Right lung (tissue), 2 donors: ENCODE measurements at regions not wholly inside any gene's neighbourhood (a gene's known extent, or its start where the extent isn't known, plus 50 kb on each side); places are given as distances from the start of the nearest gene placed in this dataset.
"Not testable (repeated sequence)": the region's sequence is repeated elsewhere in the genome, so short reads cannot be mapped to it uniquely, and the experiment has no call there.

Source experiments
- DNase-seq, 2 donors: peaks; one replicate each; pipeline ENCODE4 v3.0.0-alpha.2; 2013

DNA sequence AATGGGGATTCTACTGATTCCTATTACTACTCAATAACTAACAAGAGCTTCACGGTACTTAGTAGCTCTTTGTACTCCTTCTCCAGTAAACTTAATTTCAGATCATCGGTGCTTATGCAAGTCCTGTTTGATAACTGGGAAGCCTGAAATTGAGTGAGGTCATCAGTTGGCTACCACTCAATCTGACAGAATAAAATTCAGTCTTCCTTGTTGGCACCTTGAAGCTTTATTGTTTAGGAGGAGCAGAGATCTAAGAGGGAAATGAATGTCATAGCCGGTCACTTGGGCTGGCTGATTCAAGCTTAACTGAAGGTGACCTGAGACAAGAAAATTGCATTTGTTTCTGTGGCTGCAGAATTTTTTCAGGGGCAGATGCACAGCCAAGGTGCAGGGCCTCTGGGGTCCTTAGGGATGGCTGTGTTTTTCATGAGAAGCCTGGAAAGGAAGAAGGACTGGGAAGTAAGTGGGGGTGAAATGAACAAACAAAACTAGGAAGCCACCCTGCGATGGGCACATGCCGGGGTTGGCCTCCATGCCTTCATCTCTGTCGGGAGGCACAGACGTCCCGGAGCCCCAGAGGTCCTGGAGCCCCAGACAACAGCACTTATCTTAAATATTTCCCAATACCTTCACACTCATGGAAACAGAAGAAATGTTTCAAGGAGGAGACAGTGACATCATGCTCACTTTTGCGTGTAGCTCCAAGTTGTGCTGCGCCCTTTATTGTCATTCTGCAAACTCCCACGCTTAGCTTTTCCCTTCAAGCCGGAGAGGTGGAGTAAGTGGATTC is 85.0 kb upstream of the KIF5B start:
- DNase-seq, result no peak

DNA sequence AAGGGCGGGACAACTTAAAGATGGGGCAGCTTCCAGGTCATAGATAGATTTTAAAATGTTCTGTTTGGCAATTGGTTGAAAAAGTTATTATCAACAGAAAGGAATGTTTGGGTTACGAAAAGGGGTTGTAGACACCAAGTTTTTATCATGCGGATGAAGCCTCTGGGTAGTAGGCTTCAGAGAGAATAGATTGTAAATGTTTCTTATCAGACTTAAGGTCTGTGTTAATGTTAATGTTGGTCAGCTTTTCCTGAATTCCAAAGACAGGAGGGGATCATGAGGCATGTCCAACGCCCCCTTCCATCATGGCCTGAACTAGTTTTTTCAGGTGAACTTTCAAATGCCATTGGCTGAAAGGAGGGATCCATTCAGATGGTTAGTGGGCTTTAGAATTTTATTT is 84.2 kb upstream of the KIF5B start:
- DNase-seq, result no peak

DNA sequence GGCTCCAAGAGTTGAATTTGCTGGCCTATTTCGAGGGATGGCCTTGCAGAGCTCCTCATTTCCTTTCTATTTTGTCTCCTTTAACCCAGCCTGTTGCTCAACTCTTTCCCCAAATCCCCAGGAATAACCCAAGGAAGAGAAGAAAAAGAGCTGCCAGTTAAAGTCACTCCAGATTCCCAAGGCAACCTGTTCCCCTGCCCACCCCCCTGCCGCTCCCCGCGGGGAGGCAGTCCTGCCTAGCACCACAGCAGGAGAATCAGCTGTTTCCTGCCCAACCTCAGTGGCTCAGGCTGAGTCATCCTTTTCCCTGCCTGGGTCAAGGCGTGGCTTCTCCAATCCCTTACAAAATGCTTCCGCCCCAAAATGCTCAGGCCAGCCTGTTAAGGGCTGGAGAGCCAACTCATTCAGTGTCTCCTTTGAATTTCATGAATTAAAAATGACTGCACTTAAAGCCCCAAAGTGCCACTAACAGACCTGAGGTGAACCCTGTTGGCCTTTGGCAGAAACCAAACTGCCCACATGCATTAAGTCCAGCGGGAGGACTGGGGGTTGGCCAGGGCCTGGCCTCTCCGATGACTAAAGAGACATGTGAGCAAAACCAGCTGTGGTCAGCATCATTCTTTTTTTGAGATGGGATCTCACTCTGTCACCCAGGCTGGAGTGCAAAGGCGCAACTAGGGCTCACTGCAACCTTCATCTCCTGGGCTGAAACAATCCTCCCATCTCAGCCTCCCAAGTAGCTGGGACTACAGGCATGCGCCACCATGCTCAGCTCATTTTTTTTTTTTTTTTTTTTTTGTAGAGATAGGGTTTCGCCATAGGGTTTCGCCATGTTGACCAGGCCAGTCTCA is 83.2 kb upstream of the KIF5B start:
- peak in 1 of 2 donors; percentile 20 for DNase-seq

DNA sequence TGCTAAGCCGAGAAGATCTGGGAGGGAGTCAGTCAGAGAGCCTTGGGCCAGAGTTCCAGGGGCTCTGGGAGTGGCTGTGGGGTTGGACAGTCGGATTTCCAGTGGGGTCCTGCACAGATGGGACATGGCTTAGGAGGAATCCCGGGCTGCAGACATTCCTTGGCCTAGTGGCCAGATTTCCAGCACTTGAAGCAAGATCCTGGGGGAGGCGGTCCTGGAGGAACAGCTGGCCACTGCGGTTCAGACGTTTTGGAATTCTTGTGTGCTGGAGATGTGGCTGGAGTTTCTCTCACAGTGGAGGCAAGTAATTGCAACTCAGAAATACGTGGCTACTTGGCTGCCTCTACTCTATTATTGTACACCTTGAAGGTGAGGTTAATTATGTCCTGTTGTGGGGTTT is 80.7 kb upstream of the KIF5B start:
- DNase-seq, result not testable (repeated sequence)

DNA sequence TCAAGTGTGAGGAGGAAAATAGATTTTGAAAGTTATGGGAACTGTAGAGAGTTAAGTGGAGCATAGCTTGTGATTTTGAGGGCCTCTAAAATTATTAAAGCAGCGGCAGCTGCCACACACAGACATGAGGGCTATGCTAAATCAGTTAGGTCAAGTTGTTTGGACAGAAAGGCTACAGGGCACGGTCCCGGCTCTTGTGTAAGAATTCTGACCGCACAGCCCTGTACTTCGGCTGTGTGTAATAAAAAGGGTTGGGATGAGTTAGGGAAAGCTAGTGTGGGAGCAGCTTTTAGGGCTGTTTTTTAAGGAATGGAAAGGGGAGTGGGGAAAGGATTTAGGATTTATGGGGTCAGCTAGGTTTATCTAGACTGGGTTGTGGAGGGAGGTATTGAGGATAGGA is 79.6 kb upstream of the KIF5B start:
- not testable (repeated sequence) for DNase-seq

DNA sequence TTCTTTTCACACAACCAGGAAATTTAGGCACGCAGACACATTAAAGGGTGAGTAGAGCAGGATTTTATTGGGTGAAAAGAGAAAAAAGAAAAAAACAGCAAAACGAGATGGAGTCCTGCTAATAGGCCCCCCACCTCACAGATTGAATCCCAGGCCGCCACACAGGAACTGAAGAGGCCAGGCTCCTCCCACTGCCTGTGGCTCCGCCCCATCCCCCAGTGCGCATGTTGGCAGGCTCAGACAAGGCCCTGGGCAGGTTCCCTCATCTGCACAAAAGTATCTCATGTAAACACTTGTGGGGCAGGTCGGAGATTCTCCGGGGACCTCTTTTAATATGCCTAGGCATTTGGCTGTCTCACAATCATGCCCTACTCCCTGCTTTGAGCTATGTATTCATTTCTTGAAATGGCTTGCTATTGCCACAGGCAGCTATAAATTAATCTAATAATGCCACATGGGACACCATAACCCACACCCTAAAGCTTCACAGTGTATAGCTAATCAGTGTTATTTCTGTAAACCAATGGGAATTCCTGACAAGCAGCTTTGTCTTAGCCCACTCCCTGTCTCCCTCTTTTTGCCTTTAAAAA is 76.2 kb upstream of the KIF5B start:
- DNase-seq, result no peak

DNA sequence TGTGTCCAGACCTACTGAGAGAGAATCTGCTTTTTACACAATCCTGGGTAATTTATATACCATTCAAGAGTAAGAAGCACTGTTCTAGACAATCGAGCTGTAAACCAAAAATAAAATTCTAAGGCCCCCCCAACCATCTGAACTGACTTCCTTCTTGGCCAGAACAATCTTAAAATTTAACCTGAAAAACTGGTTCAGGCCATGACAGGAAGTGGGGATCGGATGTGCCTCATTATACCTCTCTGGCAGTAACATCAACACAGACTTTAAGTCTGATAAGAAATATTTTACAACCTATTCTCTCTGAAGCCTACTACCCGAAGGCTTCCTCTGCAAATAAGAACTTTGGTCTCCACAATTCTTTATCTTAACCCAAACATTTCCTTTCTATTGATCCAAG is 75.2 kb upstream of the KIF5B start:
- DNase-seq, result no peak

DNA sequence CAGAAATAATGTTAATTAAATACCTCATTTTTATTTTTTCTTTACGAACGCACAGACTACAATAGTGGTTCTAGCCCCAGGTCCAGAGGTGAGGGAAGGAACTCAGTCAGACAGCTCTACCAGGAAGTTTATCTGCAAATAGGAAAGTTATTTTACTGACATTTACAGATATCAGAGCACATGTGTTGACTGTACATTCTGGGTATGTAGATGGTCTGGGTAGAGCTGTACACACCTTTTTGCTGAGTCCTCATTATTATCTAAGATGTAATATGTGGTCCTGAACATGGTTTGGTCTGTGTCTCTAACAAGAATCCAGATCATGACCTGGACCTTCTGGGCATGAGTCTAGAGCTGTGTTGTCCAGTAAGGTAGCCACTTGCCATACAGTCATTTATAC is 74.6 kb upstream of the KIF5B start:
- DNase-seq, result no peak

DNA sequence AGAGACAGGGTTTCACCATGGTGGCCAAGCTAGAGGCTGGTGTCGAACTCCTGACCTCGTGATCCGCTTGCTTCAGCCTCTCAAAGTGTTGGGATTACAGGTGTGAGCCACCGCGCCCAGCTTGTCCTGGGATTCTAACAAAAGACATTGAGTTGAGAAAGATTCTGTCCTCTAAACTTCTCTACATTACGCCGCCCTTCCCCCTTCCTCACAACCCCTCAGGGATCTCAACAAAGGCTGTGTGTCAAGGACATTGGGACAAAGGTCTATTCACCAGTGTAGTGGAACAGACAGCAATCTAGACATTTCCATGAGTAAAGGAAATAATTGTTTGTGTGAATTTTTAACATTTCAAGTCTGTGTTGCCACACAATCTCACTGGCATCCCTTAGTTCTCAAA is 68.8 kb upstream of the KIF5B start:
- no peak for DNase-seq

DNA sequence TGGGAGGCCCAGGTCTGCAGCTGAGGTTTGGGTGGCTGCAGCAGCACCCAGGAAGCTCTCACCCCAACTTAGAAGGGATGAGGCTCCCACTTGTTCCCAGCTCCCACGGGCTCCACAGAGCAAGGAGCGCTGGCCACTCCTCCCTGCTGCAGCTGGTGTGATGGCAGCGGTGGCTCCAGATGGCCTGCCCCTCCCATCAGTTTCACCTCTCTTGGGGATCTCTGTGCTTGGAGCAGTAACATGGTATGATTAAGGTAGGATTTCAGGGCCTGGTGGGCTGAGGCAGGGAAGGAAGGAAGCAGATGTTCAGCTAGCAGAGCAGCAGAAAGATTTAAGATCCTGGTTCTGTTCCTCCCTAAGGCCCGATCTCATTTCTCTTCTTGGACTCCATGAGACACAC is 66.8 kb upstream of the KIF5B start:
- DNase-seq, result no peak

DNA sequence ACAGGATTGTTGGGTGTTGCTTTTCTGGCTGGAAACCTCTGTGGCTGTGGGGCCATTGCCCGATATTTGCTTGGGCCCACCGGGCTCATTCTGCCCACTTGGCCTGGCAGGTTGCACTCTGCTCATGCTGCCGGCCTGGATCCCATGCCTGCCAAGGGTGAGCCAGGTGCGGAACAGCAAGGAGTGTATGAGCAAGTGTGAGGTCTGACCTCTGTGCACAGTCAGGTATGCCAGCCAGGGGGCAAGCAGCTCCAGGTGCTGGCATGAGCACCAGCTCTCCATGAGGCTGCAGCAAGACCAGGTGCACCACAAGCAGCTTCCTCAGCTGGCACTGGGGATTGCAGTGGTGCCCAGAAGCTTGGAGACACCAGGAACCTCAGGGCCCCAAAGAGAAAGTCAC is 65.4 kb upstream of the KIF5B start:
- no peak for DNase-seq

DNA sequence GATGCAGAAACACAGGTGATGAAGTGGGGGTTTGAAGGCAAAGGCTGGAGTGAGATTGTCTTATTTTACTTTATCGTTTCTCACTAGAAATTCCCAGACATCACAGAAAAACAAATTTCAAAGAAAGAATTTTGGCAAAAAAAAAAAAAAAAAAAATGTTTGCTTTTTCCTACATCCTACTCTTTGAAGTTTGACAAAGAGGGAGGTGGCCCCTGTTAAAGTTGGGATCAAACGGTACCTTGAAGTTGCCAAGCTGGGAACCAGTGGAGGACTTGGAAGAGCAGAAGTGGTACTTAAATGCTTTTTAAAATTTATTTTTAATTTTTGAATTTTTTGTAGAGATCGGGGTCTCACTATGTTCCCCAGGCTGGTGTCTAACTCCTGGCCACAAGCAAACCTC is 63.9 kb upstream of the KIF5B start:
- no peak for DNase-seq

DNA sequence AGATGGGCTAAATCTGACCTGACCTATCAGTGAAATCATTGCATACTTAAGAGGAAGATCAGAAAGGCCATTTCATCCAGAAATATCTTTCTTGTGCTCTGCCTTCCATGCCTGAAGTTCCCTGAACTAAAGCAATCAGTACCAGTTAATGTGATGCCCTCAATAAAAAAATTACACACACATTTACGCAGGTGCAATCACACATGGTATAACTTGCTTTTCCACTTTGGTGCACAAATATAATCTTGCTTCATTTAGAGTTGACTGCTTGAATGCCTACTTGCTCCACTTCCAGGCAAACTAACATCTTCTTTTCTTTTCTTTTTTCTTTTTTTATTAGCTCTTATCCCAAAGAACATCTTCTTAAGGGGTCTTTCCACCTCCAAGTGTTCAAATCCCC is 58.3 kb upstream of the KIF5B start:
- DNase-seq, result no peak

DNA sequence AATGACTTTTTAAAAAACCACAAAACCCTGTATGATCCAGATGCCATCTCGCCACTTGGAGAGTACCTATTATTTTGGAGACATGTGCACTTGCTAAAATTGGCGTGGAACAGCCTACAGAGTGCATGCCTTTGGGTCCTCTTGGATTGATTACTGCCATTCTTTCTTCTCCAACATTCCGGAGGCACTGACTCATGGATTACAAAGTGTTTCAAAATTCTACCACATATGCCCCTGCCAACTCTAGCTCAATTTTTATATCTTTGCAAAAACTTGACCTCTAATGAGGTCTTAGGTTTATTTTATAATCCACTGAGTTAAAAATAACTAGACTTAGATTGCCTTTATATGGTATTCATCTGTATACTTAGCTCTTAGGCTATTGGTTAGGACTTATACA is 55.8 kb upstream of the KIF5B start:
- DNase-seq, result no peak

DNA sequence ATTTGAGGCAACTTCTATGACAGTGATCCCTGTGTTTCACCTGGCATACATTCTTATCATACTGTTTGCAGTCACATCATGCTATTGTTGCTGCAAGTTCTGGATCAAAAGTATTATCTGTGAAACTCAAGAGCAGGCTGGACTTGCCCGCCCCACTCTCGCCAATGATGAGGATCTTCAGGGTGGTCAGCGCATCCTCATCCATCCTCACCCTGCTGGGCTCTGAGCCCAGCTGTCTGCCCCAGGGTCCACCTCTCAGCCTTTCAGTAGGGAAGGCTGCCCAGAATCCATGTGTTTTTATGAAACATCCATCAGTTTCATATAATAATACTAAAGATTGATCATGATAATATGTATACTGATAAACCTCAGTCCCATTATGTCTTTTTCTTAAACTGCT is 55.4 kb upstream of the KIF5B start:
- DNase-seq, result no peak

DNA sequence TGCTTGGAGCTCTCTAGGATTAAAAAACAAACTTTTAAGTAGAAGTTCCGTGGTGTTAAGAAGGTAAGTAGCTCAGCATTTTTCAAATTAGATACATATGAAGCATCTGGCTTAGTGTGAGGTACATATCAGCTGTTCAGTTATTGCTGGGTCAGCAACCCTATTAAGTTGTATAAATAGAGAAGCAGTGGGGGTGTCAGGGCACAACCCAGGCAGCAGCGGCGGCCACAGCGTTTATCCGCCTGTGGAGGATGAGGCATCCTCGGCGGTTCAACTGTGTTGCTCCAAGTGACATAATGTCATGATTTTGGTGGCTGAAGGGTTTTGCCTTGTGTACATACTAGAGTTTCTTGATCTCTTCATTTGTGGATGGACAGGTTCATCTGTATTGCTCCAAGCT is 54.6 kb upstream of the KIF5B start:
- no peak for DNase-seq

DNA sequence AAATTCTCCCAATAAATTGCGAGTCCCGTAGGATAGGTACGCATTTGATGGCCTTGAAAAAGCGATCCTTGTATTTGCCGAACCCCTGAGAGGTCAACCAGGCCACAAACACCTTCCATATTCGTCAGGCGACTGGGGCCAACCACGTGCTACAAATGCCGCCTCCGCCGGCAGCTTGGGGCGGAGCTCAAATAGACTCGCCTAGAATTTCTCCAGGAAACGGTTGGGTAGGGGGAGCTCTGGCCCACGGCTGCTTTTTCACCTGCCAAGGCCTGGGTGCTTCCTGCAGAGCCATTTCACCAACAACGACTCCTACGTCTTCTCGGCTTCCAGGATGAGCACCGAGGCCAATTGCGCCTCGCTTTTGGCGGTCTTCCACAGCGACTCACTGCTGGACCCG is 53.4 kb upstream of the KIF5B start:
- no peak for DNase-seq
